ENCODE measurements at regions not wholly inside any gene's neighbourhood (a gene's known extent, or its start where the extent isn't known, plus 50 kb on each side); places are given as distances from the start of the nearest gene placed in this dataset.
"Not testable (repeated sequence)": the region's sequence is repeated elsewhere in the genome, so short reads cannot be mapped to it uniquely, and the experiment has no call there.

DNA sequence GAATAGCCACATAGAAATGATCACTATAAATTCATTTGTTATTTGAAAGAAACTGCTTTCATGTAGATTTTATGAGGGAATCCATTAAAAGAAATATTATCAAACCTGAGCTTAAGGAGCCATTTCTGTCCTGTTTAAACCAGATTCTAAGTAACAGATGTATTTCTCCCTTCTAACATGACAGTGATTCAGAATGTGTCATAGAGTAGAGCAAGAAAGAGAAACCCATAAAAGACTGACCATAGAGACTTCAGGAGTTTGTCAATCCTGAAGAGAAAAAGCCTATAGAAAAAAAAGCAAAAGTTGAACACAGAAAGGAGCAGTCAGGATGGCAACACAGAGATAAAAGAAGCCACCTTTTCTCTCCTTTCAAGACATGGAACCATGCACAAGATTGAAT is 390.6 kb downstream of the PRIM2 start:
- not testable (repeated sequence) for DNase-seq

DNA sequence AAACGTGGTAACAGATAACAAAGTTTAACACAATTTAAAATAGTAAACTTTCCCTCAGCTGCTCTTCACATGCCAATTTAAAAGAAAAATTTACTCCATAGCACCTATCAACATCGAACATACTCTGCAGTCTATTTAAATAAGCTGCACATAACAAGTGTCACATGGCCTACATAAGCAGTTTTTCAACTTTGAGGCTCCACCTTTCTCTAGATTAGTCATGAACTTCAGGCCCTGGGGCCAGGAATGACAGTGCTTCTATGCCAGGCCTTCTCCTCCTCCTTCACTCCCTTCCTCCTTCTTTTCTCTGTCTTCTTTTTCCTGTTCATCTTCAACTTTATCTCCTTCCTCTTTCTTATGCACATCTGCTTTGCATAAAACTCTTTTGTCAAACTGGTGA is 405.1 kb downstream of the PRIM2 start:
- not testable (repeated sequence) for H3K4me3 Mint-ChIP-seq; H3K4me1 Mint-ChIP-seq; H3K36me3 Mint-ChIP-seq; H3K27me3 Mint-ChIP-seq (ENCODE audit: low read depth in 3 of 3); H3K9me3 Mint-ChIP-seq; DNase-seq; H3K27ac Mint-ChIP-seq

More for the DNA sequence above, 390.6 kb downstream of the PRIM2 start:
- not testable (repeated sequence) for H3K27ac Mint-ChIP-seq; H3K4me1 Mint-ChIP-seq; H3K4me3 Mint-ChIP-seq; H3K36me3 Mint-ChIP-seq; H3K27me3 Mint-ChIP-seq (ENCODE audit: low read depth in 3 of 3)
- H3K9me3 Mint-ChIP-seq: peaks cover 0 to 12% (median 3%) of the 10 kb centered on the region in 6 donors

- DNase-seq; H3K4me1 Mint-ChIP-seq; H3K27ac Mint-ChIP-seq; H3K9me3 Mint-ChIP-seq; H3K27me3 Mint-ChIP-seq (ENCODE audit: low read depth in 3 of 3); H3K4me3 Mint-ChIP-seq; H3K36me3 Mint-ChIP-seq: not testable (repeated sequence)
Measured at GRCh38 chr6:57723815-57724401, 406.5 kb downstream of the PRIM2 start.

DNA sequence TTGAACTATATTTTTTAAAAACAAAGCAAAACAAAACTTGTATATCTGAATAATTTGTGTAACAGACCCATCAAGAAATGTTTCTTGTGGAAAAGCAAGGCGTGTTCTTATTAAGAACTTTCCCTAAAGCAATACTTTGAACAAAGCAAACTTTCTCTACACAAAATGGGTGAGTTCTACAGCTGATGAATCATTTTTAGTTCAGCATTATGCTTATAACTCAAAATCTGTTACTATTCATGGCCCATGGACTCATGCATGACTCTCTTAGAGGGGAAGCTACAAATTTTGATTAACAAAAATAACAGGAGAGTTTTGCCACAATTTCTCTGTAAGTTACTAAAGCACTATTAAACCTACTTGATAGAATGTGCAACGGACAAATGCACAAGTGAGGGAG is 412.0 kb downstream of the PRIM2 start:
- DNase-seq; H3K4me3 Mint-ChIP-seq; H3K27ac Mint-ChIP-seq; H3K36me3 Mint-ChIP-seq; H3K27me3 Mint-ChIP-seq (ENCODE audit: low read depth in 3 of 3); H3K4me1 Mint-ChIP-seq; H3K9me3 Mint-ChIP-seq: not testable (repeated sequence)

GRCh38 chr6:57730726-57731125 is 413.3 kb downstream of the PRIM2 start:
- not testable (repeated sequence) for DNase-seq; H3K4me3 Mint-ChIP-seq; H3K9me3 Mint-ChIP-seq; H3K27me3 Mint-ChIP-seq (ENCODE audit: low read depth in 3 of 3); H3K27ac Mint-ChIP-seq; H3K4me1 Mint-ChIP-seq; H3K36me3 Mint-ChIP-seq

GRCh38 chr6:57747716-57748115 is 430.3 kb downstream of the PRIM2 start:
- H3K36me3 Mint-ChIP-seq; H3K4me1 Mint-ChIP-seq; H3K27ac Mint-ChIP-seq; H3K27me3 Mint-ChIP-seq (ENCODE audit: low read depth in 3 of 3); H3K4me3 Mint-ChIP-seq; H3K9me3 Mint-ChIP-seq; DNase-seq: not testable (repeated sequence)

GRCh38 chr6:57759850-57760249 is 442.4 kb downstream of the PRIM2 start:
- H3K9me3 Mint-ChIP-seq; H3K36me3 Mint-ChIP-seq; H3K27me3 Mint-ChIP-seq (ENCODE audit: low read depth in 3 of 3); H3K4me3 Mint-ChIP-seq; H3K27ac Mint-ChIP-seq; H3K4me1 Mint-ChIP-seq; DNase-seq: not testable (repeated sequence)

GRCh38 chr6:57792720-57793397 is 475.4 kb downstream of the PRIM2 start:
- not testable (repeated sequence) for DNase-seq, H3K27ac Mint-ChIP-seq, H3K36me3 Mint-ChIP-seq
- H3K4me1 Mint-ChIP-seq: peaks cover 0 to 13% of the 10 kb centered on the region in 2 donors
- H3K27me3 Mint-ChIP-seq (ENCODE audit: low read depth in 3 of 3): peaks cover 3 to 12% (median 4%) of the 10 kb centered on the region in 3 donors
- peaks cover 0 to 24% (median 8%) of the 10 kb centered on the region in 6 donors for H3K9me3 Mint-ChIP-seq
- H3K4me3 Mint-ChIP-seq: peak overlapping the region in 1 of 5 donors; percentile 5

GRCh38 chr6:57793398-57793762 is 475.9 kb downstream of the PRIM2 start:
- H3K36me3 Mint-ChIP-seq, DNase-seq, H3K4me3 Mint-ChIP-seq, H3K27ac Mint-ChIP-seq: not testable (repeated sequence)
- Mint-ChIP-seq H3K27me3 (ENCODE audit: low read depth in 3 of 3) (peaks cover 3 to 12% (median 4%) of the 10 kb centered on the region in 3 donors), H3K9me3 (peaks cover 0 to 24% (median 8%) of the 10 kb centered on the region in 6 donors), H3K4me1 (peaks cover 0 to 13% of the 10 kb centered on the region in 2 donors)

DNA sequence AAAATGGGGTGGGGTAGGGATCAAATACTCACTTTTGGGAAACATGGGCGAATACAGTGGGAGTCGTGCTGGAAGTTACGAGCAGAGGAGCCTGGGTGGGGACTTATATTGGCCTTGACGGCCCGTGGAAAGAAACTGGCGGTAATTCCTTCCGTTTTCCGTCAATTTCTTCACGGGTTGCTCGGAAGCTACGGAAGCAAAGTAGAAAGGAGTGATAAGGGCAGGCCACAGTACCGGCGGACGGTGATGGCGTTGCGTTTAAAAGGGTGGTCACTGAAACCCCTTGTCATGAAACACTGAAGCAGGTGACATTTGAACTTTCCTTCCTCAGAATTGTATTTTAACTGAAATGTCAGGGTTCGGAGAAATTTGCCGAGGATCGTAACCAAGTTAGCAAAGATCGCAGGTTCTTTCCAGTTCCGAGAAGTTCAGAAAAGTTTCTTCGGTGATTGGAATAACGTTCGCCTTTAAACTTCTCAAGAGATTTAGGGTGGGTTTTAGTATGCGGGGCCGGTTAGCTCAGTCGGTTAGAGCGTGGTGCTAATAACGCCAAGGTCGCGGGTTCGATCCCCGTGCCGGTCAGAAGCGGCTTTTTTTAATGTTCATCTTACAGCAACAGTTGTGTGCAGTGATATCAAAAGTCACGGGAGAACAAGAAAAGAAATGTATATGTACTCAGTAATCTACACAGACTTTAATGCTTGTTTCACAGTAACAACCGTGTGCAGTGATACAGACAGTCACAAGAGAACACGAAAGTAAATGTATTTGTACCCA is 482.5 kb downstream of the PRIM2 start:
- DNase-seq, H3K4me1 Mint-ChIP-seq, H3K27ac Mint-ChIP-seq, H3K36me3 Mint-ChIP-seq: not testable (repeated sequence)
- H3K4me3 Mint-ChIP-seq: peak overlapping the region in 1 of 5 donors; percentile 38
- H3K27me3 Mint-ChIP-seq (ENCODE audit: low read depth in 3 of 3): peaks cover 2 to 20% (median 18%) of the 10 kb centered on the region in 3 donors
- peaks cover 7 to 30% (median 17%) of the 10 kb centered on the region in 6 donors for H3K9me3 Mint-ChIP-seq

DNA sequence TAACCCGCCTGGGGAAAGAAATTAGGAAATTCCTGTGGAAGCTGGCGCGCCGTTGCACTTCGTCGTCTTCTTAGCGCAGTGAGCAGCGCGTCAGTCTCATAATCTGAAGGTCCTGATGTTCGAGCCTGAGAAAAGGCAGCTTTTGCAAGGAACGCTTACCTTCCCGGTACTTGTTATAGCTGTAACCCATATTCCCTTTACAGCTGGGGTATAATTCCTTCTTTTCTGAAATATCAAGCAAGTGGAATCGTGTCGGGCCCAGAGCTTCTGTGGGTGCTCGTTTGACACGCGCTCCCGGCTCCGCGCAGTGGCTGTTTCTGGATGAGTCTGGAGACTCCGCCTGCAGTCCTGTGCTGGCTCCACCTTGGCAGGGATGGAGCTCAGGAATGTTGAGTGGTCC is 491.2 kb downstream of the PRIM2 start:
- Mint-ChIP-seq H3K9me3 (peaks cover 7 to 47% (median 18%) of the 10 kb centered on the region in 6 donors), H3K27me3 (ENCODE audit: low read depth in 3 of 3) (peaks cover 2 to 16% (median 7%) of the 10 kb centered on the region in 3 donors)
- not testable (repeated sequence) for H3K27ac Mint-ChIP-seq, H3K36me3 Mint-ChIP-seq, H3K4me1 Mint-ChIP-seq, H3K4me3 Mint-ChIP-seq, DNase-seq

DNA sequence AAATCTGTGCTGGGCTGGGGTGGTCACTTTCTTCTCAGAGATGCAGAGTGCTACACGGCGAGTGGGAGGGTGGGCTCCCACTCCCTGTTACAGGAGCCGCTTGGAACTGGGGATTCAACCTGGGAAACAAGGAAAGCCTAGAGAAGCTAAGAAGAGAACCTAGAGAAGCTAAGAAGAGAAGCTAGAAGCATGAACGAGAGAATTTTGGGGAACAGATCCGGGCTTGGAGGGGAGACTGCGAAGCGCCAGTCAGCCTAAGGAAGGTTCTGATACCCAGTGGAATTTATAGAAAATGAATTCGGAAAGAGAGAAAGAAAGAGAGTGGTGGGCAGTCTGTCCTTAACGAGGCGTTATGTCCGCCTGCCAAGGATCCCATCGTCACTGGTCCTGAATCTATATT is 492.0 kb downstream of the PRIM2 start:
- H3K4me3 Mint-ChIP-seq, H3K4me1 Mint-ChIP-seq, H3K27ac Mint-ChIP-seq, DNase-seq, H3K36me3 Mint-ChIP-seq: not testable (repeated sequence)
- Mint-ChIP-seq H3K27me3 (ENCODE audit: low read depth in 3 of 3) (peaks cover 4 to 16% (median 7%) of the 10 kb centered on the region in 3 donors), H3K9me3 (peaks cover 7 to 50% (median 18%) of the 10 kb centered on the region in 6 donors)

DNA sequence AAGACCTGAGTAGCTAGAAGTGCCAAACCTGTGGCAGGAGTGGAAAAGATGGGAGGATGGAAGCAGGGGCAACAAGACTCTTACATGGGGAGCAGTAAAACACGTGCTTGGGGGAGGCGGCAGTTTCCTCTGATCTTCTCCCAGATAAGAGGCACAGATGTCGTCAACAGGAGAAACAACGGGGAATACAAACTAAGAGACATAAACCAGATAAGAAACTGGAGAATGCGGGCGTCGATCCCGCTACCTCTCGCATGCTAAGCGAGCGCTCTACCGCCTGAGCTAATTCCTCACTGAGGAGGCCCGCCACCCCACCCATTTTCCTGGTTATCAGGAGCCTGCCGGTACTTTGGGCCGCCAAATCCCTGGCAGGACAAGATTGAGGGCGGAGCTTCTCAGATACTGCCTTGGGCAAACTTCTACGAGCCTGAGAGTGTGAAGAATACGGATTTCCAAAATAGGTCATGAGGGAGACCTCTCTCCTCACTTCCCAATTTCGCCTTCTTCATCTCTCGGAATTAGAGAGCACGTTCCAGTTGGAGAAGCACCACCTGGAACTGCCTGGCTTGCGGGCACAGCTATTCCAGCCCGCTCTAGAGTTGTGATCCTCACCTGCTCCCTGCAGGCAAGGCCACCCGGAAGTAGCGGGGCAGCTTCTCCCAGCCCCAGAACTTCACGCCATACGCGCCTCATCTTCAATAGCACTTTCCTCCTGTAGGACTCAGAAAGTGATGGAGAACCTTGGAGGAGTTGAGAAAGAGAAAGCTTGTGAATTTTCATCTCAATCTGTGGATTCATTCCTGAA is 496.0 kb downstream of the PRIM2 start:
- not testable (repeated sequence) for H3K36me3 Mint-ChIP-seq, H3K4me1 Mint-ChIP-seq, H3K27ac Mint-ChIP-seq, H3K4me3 Mint-ChIP-seq, DNase-seq
- peaks cover 4 to 20% (median 7%) of the 10 kb centered on the region in 3 donors for H3K27me3 Mint-ChIP-seq (ENCODE audit: low read depth in 3 of 3)
- H3K9me3 Mint-ChIP-seq: peaks cover 6 to 40% (median 13%) of the 10 kb centered on the region in 6 donors

DNA sequence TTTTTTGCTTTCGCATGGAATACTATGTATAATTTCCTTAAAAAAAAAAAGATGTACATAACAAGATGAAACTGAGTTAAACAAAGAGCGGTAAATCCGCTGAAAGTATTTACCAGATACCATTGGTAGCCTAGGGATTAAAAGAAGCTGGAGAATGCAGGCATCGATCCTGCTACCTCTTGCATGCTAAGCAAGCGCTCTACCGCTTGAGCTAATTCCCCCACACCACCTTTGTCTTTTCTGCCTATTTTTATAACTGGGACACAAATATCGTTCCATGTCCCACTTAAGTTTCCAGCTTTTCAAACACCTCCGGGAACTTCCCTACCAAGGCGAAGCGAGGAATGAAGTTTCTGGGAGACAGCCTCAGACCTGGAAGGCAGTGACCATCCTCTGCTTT is 498.4 kb downstream of the PRIM2 start:
- H3K27me3 Mint-ChIP-seq (ENCODE audit: low read depth in 3 of 3): peaks cover 4 to 14% (median 5%) of the 10 kb centered on the region in 3 donors
- DNase-seq, H3K27ac Mint-ChIP-seq, H3K4me1 Mint-ChIP-seq, H3K36me3 Mint-ChIP-seq, H3K4me3 Mint-ChIP-seq: not testable (repeated sequence)
- peaks cover 3 to 27% (median 6%) of the 10 kb centered on the region in 6 donors for H3K9me3 Mint-ChIP-seq
